ENCODE measurements at regions not wholly inside any gene's neighbourhood (a gene's known extent, or its start where the extent isn't known, plus 50 kb on each side); places are given as distances from the start of the nearest gene placed in this dataset.

GRCh38 chr2:52135235-52135634, 1103.3 kb upstream of the NRXN1 start:
- DNase-seq (ENCODE audit: low read depth, low spot score) = no peak

DNA sequence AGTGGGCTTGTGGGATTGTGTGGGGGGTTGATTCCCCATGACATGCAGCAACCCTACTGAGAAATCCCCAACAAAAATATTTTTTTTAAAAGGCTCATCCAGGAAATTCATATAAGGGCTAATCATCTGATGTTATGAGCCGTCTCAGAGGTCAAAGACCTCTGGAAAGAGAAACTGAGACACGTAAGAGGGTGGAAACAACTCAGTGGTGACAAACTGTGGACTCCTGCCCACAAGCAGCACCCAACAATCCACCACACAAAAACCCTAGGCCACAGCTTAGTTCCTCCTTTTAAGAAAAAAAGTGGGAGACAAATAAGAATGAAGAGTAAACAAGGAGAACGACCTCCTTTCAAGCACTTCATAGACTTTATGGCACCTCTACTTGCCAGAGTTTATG, 1096.1 kb upstream of the NRXN1 start:
- H3K4me3 ChIP-seq (ENCODE audit: low read length) = no peak overlapping the region
- no peak for DNase-seq (ENCODE audit: low read depth, low spot score)

More at GRCh38 chr2:52135235-52135634, 1103.3 kb upstream of the NRXN1 start:
- no peak overlapping the region for H3K4me3 ChIP-seq (ENCODE audit: low read length)

GRCh38 chr2:52127527-52127926, 1095.6 kb upstream of the NRXN1 start:
- no peak overlapping the region for H3K4me3 ChIP-seq (ENCODE audit: low read length)
- no peak for DNase-seq (ENCODE audit: low read depth, low spot score)

DNA sequence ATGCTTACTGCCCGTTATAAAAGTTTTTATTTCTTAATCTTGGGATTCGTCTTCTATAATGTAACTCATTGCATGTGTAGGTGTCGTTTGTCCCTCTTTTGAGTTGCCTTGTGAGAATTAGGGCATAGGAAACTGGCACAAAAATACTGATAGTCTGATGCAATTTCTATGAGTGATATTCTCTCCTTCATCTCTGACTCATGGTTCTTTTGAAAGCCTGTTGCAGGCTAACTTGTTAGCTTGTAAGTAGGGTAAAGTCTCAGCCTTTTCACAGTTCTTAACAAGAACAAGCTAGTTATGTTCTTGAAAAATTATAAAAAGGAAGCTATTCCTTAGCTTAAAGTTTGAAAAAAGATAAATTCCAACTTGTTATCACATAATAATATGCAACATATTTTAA, 1085.4 kb upstream of the NRXN1 start:
- no peak for DNase-seq (ENCODE audit: low read depth, low spot score)
- no peak overlapping the region for H3K4me3 ChIP-seq (ENCODE audit: low read length)

- no peak overlapping the region for H3K4me3 ChIP-seq (ENCODE audit: low read length)
- no peak for DNase-seq (ENCODE audit: low read depth, low spot score)
These were observed 1083.8 kb upstream of the NRXN1 start for GRCh38 chr2:52115750-52116149.

DNA sequence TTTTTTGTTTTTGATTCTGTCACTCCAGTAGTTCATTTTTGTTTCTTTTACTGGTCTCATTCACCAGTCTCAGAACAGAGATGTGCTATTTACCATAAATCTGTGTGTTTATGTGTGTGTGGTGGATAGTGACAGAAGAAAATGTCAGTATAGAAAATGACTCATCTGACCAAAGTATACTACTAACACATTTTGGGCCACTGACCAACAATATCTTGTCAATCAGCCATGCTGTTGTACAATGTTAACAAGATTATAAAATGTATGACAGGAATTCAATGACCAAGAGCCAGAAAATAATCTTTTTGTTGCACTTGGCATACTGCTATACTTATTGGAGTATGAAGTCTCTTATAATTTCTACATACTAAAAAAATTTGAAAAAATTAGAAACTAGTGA, 1081.4 kb upstream of the NRXN1 start:
- H3K4me3 ChIP-seq (ENCODE audit: low read length) = no peak overlapping the region
- DNase-seq (ENCODE audit: low read depth, low spot score) = no peak

DNA sequence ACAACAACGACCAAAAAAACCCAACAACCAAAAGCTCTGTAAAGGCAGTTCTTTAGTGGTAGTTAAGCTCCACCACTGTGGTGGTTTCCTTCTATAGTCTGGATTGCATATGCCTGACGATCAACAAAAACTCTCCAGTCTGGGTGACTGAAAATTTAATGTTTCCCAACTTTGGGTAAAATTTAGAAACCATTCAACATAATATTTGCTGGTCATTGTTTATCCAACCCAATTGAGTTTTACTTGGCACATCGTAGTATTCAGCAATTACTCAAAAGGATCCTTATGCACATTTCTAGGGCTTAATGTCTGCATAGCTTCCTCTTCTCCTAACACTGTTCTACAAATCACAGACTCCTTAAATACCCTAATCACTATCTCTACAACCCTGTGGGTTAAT, 1080.2 kb upstream of the NRXN1 start:
- no peak overlapping the region for H3K4me3 ChIP-seq (ENCODE audit: low read length)
- no peak for DNase-seq (ENCODE audit: low read depth, low spot score)

DNA sequence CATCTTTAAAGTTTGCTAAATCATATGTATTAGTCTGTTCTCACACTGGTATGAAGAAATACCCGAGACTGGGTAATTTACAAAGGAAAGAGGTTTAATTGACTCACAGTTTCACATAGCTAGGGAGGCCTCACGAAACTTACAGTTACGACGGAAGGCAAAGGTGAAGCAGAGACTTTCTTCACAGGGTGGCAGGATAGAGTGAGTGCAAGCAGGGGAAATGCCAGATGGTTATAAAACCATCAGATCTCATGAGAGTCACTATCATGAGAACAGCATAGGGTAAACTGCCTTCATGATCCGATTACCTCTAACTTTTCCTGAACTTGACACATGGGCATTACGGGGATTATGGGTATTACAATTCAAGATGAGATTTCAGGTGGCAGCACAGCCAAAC, 1075.2 kb upstream of the NRXN1 start:
- DNase-seq (ENCODE audit: low read depth, low spot score) = no peak
- no peak overlapping the region for H3K4me3 ChIP-seq (ENCODE audit: low read length)

- DNase-seq (ENCODE audit: low read depth, low spot score) = no peak
These were observed 1065.1 kb upstream of the NRXN1 start for GRCh38 chr2:52097071-52097470.

DNA sequence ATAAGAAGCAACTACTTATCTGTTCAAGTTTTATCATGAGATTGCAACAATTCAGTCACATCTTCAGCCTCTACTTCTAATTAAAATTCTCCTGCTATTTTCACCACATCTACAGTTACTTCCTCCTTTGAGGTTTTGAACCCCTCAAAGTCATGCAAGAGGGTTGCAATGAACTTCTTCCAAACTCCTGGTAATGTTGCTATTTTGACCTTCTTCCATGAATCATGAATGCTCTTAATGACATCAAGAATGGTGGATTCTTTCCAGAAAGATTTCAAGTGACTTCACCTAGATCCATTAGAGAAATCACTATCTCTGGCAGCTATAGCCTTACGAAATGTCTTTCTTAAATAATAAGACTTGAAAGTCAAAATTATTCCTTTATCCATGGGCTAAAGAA, 1052.8 kb upstream of the NRXN1 start:
- DNase-seq (ENCODE audit: low read depth, low spot score) = no peak
- H3K4me3 ChIP-seq (ENCODE audit: low read length) = no peak overlapping the region

More at GRCh38 chr2:52097071-52097470, 1065.1 kb upstream of the NRXN1 start:
- H3K4me3 ChIP-seq (ENCODE audit: low read length) = no peak overlapping the region

DNA sequence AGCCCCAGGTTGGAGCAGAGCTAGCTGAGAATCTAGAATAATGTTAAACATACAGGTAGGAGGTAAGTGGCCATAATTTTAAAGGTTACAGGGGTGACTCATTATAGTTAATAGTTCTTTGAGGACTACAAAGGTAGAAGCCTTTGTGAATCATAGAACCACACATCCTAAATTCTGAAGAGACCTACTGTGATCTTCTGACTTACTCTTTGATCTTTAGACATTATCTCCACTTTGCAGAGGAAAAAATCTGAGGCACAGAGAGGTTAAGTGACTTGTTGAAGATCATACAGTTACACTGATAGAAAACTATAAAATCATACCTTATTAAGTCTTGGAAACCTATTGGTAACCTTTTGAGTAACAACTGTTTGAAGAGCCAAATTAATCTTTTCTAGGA, 1051.3 kb upstream of the NRXN1 start:
- H3K4me3 ChIP-seq (ENCODE audit: low read length) = no peak overlapping the region
- DNase-seq (ENCODE audit: low read depth, low spot score) = no peak

DNA sequence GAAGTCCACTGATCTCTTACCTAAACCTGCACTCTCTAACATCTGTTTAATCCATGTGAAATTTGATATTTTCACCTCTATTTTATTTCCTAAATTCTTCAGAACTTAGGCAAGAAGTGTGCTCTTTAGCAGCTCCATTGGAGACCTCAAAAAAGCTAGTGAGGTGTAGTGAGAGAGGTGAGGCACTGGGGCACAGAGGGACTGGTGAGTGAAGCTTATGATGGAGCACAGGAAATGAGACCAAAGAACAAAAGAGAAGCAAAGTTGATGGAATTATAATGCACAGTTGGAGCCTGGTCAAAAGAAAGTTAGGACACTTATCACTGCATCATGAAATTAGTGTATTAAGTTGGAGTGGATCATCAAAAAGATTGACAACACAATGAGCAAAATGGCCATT, 1050.7 kb upstream of the NRXN1 start:
- no peak for DNase-seq (ENCODE audit: low read depth, low spot score)
- H3K4me3 ChIP-seq (ENCODE audit: low read length) = no peak overlapping the region

GRCh38 chr2:52079602-52080001, 1047.7 kb upstream of the NRXN1 start:
- no peak for DNase-seq (ENCODE audit: low read depth, low spot score)
- no peak overlapping the region for H3K4me3 ChIP-seq (ENCODE audit: low read length)

GRCh38 chr2:52077159-52077558, 1045.2 kb upstream of the NRXN1 start:
- no peak overlapping the region for H3K4me3 ChIP-seq (ENCODE audit: low read length)
- no peak for DNase-seq (ENCODE audit: low read depth, low spot score)

GRCh38 chr2:52074130-52074719, 1042.3 kb upstream of the NRXN1 start:
- no peak for DNase-seq (ENCODE audit: low read depth, low spot score)
- no peak overlapping the region for H3K4me3 ChIP-seq (ENCODE audit: low read length)

DNA sequence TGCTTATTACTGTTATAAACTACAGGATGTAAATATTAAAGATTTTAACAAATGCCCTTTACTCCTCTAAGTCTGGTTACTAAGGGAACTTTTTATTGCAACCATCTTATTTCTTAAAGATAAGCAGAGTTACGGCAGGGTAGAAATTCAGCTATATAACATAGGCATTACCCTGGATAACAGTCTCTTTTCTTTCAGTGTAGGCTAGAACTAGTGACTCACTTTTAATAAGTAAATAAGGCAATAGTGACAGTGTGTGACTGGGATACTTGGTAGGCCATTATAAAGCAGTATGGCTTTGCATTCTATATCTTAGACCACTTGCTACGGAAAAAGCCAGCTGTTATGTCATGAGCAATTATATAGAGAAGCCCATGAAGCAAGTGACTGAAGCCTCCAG, 1041.0 kb upstream of the NRXN1 start:
- DNase-seq (ENCODE audit: low read depth, low spot score) = no peak
- no peak overlapping the region for H3K4me3 ChIP-seq (ENCODE audit: low read length)

DNA sequence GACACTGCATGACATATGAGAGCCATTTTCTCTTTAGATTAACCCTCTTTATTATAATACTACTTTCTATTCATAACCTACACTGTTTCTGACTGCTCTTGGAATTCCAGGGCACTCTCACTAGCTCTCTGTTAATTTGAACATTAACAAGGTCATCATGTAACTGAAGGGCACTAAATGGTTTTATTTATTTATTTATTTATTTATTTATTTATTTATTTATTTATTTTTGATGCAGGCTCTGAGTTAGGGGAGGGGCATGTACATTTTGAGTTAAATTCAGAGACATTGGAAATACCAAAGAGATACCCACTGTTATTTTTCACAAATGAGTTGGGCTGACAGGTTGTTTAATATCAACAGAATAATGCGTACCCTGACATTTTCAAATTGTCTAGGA, 1038.7 kb upstream of the NRXN1 start:
- DNase-seq (ENCODE audit: low read depth, low spot score) = no peak
- no peak overlapping the region for H3K4me3 ChIP-seq (ENCODE audit: low read length)

DNA sequence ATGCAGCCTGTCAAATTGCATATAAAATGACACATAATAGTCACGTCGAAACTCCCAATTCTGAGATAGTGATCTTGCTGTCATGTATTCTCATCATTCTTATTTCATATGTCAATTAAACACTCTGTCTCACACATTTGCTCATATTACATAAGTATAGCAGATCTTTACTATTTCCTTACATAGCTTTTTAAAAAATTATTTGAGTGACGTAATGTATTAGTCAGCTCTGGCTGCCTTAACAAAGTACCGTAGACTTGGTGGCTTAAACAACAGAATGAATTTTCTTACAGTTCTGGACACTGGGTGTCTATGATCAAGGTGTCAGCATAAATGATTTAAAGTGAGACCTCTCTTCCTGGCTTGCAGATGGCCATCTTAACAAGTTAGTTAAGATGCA, 1032.3 kb upstream of the NRXN1 start:
- H3K4me3 ChIP-seq (ENCODE audit: low read length) = no peak overlapping the region

DNA sequence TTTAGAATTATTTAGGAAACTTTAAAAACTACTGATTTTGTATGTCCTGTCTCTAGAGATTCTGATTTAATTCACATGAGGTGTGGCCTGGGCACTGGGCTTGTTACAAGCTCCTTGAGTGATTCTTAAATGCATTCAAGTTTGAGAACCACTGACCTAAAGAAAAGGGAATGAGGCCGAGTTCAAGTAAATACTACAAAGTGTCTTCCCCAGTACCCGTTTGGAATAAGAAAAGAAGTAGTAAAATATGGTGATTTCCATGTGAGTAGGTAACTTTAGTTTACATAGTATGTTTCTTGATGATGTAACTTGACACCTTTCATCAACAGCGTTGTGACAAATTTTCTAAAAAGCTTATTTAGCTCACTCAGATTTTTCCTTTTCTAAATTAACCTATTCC, 1022.9 kb upstream of the NRXN1 start:
- no peak for DNase-seq (ENCODE audit: low read depth, low spot score)
- no peak overlapping the region for H3K4me3 ChIP-seq (ENCODE audit: low read length)

More for the DNA sequence above, 1032.3 kb upstream of the NRXN1 start:
- DNase-seq (ENCODE audit: low read depth, low spot score) = no peak

- DNase-seq (ENCODE audit: low read depth, low spot score) = no peak
- H3K4me3 ChIP-seq (ENCODE audit: low read length) = no peak overlapping the region
These were observed 1004.9 kb upstream of the NRXN1 start for GRCh38 chr2:52036853-52037252.

GRCh38 chr2:52036024-52036423, 1004.1 kb upstream of the NRXN1 start:
- no peak overlapping the region for H3K4me3 ChIP-seq (ENCODE audit: low read length)
- DNase-seq (ENCODE audit: low read depth, low spot score) = no peak

DNA sequence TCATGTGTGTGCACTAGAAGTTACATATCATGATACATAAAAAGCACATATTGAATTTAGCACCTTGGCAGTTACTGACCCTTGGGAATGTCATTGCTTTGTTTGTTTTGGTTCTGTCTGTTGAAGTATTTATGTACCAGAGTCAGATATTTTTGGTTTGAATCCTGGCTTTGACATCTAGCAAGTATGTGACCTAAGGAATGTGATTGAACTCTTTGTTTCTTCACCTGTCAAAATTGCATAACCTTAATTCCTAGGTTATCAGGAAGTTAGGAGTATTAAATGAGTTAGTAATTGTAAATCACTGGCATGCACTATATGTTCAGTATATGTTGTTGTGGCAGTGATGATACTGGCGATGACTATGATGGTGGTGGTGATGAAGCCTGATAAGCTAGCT, 1003.5 kb upstream of the NRXN1 start:
- DNase-seq (ENCODE audit: low read depth, low spot score) = no peak
- H3K4me3 ChIP-seq (ENCODE audit: low read length) = no peak overlapping the region
